Activated CD8-positive, alpha-beta T cell treated with anti-CD3 and anti-CD28 coated beads for 36 hours (primary cell): ENCODE measurements at regions not wholly inside any gene's neighbourhood (a gene's known extent, or its start where the extent isn't known, plus 50 kb on each side); places are given as distances from the start of the nearest gene placed in this dataset.

ENCODE experiments used
- ATAC-seq: fragments of 200-7000 bp; cut with Tn5 transposase; one replicate; pipeline ENCODE4 v1.10.0; 2021; ENCODE audit warnings: mild to moderate bottlenecking, moderate library complexity
- CTCF ChIA-PET: fragments of 350-600 bp; sonication (Branson Sonifier 250); formaldehyde crosslinking; loops from one replicate; lab custom pipeline; 2021; ENCODE audit warnings: antibody characterized with exemption; lab: Charles Lee
- POLR2A ChIA-PET: fragments of 350-600 bp; sonication (Branson Sonifier 250); formaldehyde crosslinking; loops from one replicate; lab custom pipeline; 2021; ENCODE audit warnings: antibody characterized with exemption; lab: Charles Lee
- DNase-seq: peaks from one replicate; pipeline ENCODE4 v3.0.0-alpha.2; 2020
- H3K27ac Mint-ChIP-seq: one replicate; pipeline ENCODE4 v1.8.0; 2021; ENCODE audit warnings: mild to moderate bottlenecking, mixed read lengths
- H3K27me3 Mint-ChIP-seq: one replicate; pipeline ENCODE4 v1.8.0; 2021; ENCODE audit warnings: mixed read lengths
- H3K36me3 Mint-ChIP-seq: one replicate; pipeline ENCODE4 v1.8.0; 2021; ENCODE audit warnings: low read depth, mixed read lengths
- H3K4me1 Mint-ChIP-seq: one replicate; pipeline ENCODE4 v1.8.0; 2021; ENCODE audit warnings: low read depth, mixed read lengths
- H3K4me3 Mint-ChIP-seq: one replicate; pipeline ENCODE4 v1.8.0; 2021; ENCODE audit warnings: mild to moderate bottlenecking, moderate library complexity, mixed read lengths
- H3K9me3 Mint-ChIP-seq: one replicate; pipeline ENCODE4 v1.8.0; 2021; ENCODE audit warnings: mixed read lengths
- CTCF ChIP-seq: fragments of 200-600 bp; IDR thresholded peaks from one replicate; pipeline ENCODE4 v1.8.0; 2022; ENCODE audit warnings: antibody characterized with exemption, mild to moderate bottlenecking
- intact Hi-C: fragments of 100-400 bp; cut with micrococcal nuclease; formaldehyde crosslinking; loops from one replicate; pipeline ENCODE4 v1.10.0; 2022

- ChIA-PET POLR2A (interaction anchor here (0.6 kb wide), 1 partner anchor 53 kb away, joined by 3 read pairs; no protein-coding TSS in a partner anchor), CTCF (no interaction called here)
- H3K27me3 Mint-ChIP-seq, result peaks cover 1% of the 10 kb centered on the region
- DNase-seq (no peak), ATAC-seq (no peak)
- H3K36me3 Mint-ChIP-seq, result no peaks in the 10 kb centered on the region
- no peaks in the 10 kb centered on the region for H3K4me1 Mint-ChIP-seq
- H3K27ac Mint-ChIP-seq, result no peak overlapping the region
- H3K9me3 Mint-ChIP-seq, result no peaks in the 10 kb centered on the region
- no peak for TF ChIP-seq CTCF
- no peak overlapping the region for H3K4me3 Mint-ChIP-seq
- intact Hi-C loops, result loop anchor here (5.0 kb wide), 1 partner anchor 1310 kb away; no protein-coding TSS in a partner anchor
Measured at GRCh38 chr12:90851800-90852718, 102.9 kb downstream of the CCER1 start.

- ChIA-PET POLR2A (no interaction called here), CTCF (interaction anchor here (0.6 to 1.6 kb wide), 2 partner anchors 11 to 395 kb away, joined by 4 to 6 read pairs; no protein-coding TSS in a partner anchor)
- no peaks in the 10 kb centered on the region for H3K4me1 Mint-ChIP-seq
- no peak overlapping the region for H3K27ac Mint-ChIP-seq
- no peak for TF ChIP-seq CTCF
- no peaks in the 10 kb centered on the region for H3K36me3 Mint-ChIP-seq
- H3K4me3 Mint-ChIP-seq, result no peak overlapping the region
- H3K27me3 Mint-ChIP-seq, result no peaks in the 10 kb centered on the region
- intact Hi-C loops, result no loop called here
- no peaks in the 10 kb centered on the region for H3K9me3 Mint-ChIP-seq
- no peak for ATAC-seq
- no peak for DNase-seq
Measured at GRCh38 chr12:90842477-90842876, 112.5 kb downstream of the CCER1 start.

GRCh38 chr12:90841336-90841735, 113.6 kb downstream of the CCER1 start:
- no peaks in the 10 kb centered on the region for H3K27me3 Mint-ChIP-seq
- H3K4me1 Mint-ChIP-seq, result no peaks in the 10 kb centered on the region
- intact Hi-C loops, result no loop called here
- ATAC-seq, result no peak
- no peak overlapping the region for H3K4me3 Mint-ChIP-seq
- POLR2A ChIA-PET, result no interaction called here
- no peak for DNase-seq
- no peak overlapping the region for H3K27ac Mint-ChIP-seq
- H3K9me3 Mint-ChIP-seq, result no peaks in the 10 kb centered on the region
- no peaks in the 10 kb centered on the region for H3K36me3 Mint-ChIP-seq
- TF ChIP-seq CTCF, result no peak
- CTCF ChIA-PET, result no interaction called here

- TF ChIP-seq CTCF, result no peak
- ChIA-PET POLR2A (no interaction called here), CTCF (interaction anchor here (1.7 kb wide), 1 partner anchor 15 kb away, joined by 6 read pairs; no protein-coding TSS in a partner anchor)
- no peak for ATAC-seq
- H3K27me3 Mint-ChIP-seq, result no peaks in the 10 kb centered on the region
- no peak overlapping the region for H3K27ac Mint-ChIP-seq
- no peak for DNase-seq
- intact Hi-C loops, result no loop called here
- no peak overlapping the region for H3K4me3 Mint-ChIP-seq
- no peaks in the 10 kb centered on the region for H3K36me3 Mint-ChIP-seq
- H3K4me1 Mint-ChIP-seq, result no peaks in the 10 kb centered on the region
- no peaks in the 10 kb centered on the region for H3K9me3 Mint-ChIP-seq
Measured at GRCh38 chr12:90839346-90839745, 115.6 kb downstream of the CCER1 start.

- DNase-seq, result no peak
- H3K36me3 Mint-ChIP-seq, result no peaks in the 10 kb centered on the region
- H3K27me3 Mint-ChIP-seq, result no peaks in the 10 kb centered on the region
- TF ChIP-seq CTCF, result no peak
- intact Hi-C loops, result no loop called here
- H3K27ac Mint-ChIP-seq, result no peak overlapping the region
- H3K9me3 Mint-ChIP-seq, result no peaks in the 10 kb centered on the region
- ATAC-seq, result no peak
- H3K4me1 Mint-ChIP-seq, result no peaks in the 10 kb centered on the region
- POLR2A ChIA-PET, result no interaction called here
- CTCF ChIA-PET, result interaction anchor here (1.1 kb wide), 1 partner anchor 18 kb away, joined by 3 read pairs; no protein-coding TSS in a partner anchor
- no peak overlapping the region for H3K4me3 Mint-ChIP-seq
Measured at GRCh38 chr12:90836689-90837088, 118.3 kb downstream of the CCER1 start.
